ENCODE measurements at regions not wholly inside any gene's neighbourhood (a gene's known extent, or its start where the extent isn't known, plus 50 kb on each side); places are given as distances from the start of the nearest gene placed in this dataset.

DNA sequence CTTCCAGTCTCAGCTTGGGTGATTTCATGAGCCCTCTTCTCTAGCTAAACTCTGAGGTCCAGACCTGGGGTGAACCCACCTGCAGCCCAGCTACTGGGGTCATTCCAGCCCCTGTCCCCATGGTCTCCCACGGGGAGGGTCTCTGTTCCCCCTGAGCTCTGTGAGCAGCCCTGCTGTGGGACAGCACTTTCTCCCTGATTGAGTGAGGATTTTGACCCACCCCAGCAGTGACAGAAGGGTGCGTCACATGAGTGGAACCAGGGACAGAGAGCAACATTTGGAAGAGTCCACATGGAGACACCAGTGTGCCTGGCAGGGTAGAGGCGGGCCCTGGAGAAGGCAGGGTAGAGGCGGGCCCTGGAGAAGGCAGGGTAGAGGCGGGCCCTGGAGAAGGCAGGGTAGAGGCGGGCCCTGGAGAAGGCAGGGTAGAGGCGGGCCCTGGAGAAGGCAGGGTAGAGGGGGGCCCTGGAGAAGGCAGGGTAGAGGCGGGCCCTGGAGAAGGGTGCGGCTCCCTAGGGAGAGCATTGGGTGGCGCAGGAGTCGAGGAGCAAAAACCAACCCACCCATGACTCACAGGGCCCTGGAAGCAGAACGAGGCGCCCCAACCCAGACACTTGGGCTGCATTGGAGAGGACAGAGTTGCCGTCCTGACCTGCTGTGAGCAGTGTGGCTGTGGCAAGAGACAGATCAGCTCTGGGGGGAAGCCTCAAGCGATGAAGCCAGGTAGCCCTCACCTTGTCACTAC, 227.7 kb upstream of the B3GAT1 start:
- ATAC-seq (no peak), DNase-seq (ENCODE audit: low spot score) (no peak)

DNA sequence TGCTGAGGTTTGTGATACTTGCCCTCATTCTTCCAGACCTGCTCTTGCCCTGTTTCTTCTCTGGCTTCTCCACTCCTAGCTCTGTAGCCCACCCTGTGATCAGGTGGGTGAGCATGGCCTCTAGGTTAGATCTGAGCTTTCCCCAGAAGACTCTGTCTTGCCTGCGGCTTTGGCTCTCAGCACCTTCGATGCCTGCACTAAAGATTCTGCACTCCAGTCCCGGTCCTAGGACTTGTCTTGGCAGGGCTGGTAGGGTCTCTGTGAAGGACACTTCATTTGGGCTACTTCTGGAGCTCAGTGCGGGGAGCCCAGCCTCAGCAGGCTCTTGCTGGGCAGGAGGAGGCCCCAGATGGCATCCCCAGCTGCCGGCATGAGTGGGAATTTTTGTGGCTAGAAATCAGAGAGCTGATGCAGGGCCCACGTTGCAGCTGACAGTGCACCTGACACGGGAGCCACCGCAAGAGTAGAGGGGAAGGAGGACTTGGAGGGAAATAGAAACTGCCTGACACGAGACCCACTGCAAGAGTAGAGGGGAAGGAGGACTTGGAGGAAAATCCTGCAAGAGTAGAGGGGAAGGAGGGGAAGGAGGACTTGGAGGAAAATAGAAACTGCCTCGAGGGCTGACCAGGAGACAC, 226.9 kb upstream of the B3GAT1 start:
- DNase-seq (ENCODE audit: low spot score) (no peak), ATAC-seq (peak; percentile 24)

- DNase-seq (ENCODE audit: low spot score) (peak; percentile 16), ATAC-seq (no peak)
These were observed 225.3 kb upstream of the B3GAT1 start for GRCh38 chr11:134637091-134638015.

DNA sequence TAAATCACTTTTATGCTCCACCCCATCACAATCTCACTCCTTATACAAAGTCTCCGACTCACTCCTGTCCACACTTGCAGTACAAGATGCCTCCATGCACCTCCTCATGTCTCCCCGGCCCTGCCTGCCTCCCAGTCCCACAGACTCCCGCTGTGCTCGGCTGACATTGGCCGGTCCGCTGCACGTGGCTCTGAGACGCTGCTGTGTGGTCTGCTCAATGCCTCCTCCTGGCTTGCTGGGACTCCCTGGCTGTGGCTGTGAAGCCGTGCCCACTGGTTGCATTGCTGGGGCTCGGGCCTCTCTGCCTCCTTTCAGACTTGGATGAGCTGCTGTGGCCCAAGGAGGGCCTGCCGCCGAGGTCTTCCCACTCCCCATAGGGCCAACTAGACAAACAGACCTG, 224.0 kb upstream of the B3GAT1 start:
- DNase-seq (ENCODE audit: low spot score) (peak; percentile 34), ATAC-seq (no peak)

DNA sequence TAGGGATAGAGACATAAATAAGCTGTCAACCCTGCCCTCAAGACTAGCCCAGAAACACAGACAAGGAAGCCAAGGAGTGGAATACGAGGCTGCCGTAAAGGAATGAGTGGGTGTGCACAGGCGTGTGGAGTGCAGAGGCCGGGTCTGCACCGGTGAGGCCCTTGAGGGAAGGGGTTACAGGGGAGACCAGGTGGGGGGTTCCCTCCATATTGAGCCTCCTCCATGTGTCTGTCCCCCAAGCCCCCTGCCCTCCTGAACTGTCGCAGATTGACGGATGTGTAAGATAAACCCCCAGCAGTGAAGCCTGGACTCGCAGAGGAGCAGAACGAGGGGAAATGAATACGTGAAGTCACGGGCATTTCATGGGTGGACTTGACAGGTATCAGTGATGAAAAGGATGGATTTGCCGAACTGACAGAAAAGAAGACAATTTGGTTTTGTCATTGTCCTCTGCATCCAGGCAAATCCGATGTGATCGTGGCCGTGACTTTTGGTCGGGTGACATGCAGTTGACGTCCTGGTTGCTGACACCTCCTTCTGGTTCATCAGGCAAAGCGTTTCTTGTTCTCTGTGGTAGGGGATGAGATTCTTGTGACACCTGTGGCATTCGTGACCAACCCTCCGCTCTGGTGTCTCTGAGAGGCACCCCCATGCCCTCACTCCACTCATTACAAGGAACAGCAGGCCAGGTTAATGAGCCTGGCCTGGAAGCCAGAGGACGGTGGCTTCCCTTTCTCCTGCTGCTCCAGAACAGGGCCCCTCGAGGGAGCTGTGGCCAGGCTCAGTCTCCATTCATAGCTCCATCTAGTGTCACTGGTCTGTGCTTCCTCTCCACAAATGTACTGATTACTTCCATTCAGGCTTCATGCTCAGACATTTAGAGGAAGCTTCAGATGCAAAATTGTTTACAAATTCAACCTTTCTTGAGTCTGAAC, 223.1 kb upstream of the B3GAT1 start:
- ATAC-seq (peak; percentile 11), DNase-seq (ENCODE audit: low spot score) (peak; percentile 23)

- ATAC-seq (no peak), DNase-seq (ENCODE audit: low spot score) (peak; percentile 1)
These were observed 221.2 kb upstream of the B3GAT1 start for GRCh38 chr11:134633276-134633675.

DNA sequence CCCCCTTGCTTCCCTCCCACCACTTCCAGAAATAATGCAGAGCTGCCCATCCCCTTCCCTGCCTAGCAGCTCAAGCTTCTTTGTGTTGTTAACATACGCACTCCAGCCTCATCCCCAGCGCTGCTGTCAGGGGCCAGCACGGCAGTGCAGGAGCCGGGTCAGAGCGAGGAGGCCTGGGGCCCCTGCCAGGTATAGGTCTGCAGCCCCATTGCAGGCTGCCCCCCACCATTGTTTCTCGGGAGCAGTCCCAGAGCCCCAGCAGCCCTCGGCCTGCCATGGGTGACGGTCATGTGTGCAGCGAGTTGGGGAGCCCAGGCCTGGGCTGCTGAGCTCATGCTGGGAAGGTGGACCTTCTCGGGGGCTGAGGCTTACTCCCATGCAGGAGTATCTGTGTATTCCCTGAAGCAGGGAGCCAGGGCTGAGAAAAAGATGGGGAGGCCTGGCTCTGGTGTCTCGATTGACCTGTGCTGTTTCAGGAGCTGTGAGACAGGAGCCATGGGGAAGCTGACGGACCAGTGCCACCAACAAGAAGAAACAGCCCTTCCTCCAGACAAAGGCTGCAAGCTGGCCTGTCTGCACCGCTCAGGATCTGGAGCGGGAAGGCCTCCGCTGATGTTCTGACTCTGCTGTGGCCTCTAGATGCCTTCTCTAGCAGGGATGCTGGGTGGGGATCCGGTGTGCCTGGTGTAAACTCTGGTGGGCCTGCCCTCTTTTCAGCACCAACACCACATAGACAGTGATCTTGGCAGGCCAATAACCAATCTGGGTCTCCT, 220.5 kb upstream of the B3GAT1 start:
- peak; percentile 27 for DNase-seq (ENCODE audit: low spot score)
- no peak for ATAC-seq

DNA sequence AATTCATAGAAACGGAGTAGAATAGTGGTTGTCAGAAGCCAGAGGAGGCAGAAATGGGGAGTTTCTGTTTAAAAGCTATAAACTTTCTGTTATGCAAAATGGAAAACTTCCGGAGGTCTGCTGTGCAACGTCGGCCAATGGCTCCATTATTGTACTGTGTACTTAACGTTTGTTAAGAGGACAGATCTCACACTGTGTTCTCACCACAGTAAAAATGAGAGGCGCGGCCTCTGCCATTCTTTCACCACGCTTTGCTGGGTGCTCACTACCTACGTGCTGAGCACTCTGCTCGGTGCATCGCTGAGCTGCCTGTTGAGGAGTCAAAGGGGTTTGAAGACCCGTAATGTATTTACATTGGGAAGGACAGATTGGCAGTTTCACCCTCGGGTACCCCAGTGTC, 218.8 kb upstream of the B3GAT1 start:
- no peak for ATAC-seq
- DNase-seq (ENCODE audit: low spot score), result peak; percentile 31

DNA sequence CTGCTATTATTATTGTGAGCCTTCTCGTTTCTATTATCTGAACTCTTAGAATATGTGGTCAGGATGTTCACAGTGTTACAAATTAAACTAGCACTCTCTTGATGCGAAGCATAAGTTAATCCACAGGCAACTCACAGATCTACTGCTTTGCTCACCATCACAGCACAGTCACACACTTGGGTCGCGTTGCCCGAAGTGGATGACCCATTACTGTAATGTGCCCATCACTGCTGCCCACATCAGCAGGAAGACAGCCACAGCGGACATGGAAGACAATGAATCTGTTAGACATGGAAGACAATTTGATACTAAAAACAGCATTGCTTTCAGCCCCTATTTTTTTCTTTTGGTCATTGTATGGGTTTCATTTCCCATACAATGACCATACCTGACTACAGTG, 216.4 kb upstream of the B3GAT1 start:
- DNase-seq (ENCODE audit: low spot score), result no peak
- ATAC-seq, result no peak

DNA sequence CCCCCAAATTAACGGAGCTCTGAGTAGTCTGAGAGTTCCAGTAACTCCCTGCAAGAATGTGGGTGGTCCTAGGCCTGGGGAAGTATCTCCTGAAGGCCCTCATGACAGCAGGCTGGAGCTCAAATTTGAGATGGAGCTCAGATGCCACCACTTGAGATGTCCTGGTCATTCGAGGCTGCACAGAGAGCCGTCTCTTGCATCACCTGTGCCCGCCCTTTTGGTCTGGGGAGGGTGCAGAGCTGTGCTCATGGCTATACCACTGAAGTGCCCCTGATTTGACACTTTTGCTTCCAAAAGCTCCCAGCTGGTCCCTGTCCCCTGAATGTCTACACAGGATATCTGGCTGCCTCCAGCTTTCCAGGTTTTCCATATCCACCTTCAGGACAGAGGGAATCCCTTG, 214.0 kb upstream of the B3GAT1 start:
- ATAC-seq (no peak), DNase-seq (ENCODE audit: low spot score) (no peak)

DNA sequence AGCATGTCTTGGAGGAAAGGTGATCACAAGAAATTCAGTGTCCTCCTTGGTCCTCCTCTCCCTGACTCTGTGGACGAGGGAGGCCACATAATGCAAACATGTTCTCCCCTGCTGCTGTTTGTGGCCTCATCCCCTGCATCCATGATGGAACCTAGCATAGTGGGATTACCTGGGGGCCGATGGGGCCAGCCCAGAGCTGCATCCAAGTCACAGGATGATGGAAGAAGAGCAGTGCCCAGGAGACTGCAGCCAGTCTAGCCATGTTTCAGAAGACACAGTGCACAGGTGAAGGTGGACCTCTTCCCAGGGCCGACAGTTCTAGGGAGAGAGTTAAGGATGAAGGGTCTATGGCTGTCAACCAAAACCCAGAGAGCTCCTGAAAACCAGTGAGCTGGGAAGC, 213.6 kb upstream of the B3GAT1 start:
- DNase-seq (ENCODE audit: low spot score) (no peak), ATAC-seq (no peak)

GRCh38 chr11:134625151-134625550, 213.1 kb upstream of the B3GAT1 start:
- DNase-seq (ENCODE audit: low spot score) (no peak), ATAC-seq (no peak)

DNA sequence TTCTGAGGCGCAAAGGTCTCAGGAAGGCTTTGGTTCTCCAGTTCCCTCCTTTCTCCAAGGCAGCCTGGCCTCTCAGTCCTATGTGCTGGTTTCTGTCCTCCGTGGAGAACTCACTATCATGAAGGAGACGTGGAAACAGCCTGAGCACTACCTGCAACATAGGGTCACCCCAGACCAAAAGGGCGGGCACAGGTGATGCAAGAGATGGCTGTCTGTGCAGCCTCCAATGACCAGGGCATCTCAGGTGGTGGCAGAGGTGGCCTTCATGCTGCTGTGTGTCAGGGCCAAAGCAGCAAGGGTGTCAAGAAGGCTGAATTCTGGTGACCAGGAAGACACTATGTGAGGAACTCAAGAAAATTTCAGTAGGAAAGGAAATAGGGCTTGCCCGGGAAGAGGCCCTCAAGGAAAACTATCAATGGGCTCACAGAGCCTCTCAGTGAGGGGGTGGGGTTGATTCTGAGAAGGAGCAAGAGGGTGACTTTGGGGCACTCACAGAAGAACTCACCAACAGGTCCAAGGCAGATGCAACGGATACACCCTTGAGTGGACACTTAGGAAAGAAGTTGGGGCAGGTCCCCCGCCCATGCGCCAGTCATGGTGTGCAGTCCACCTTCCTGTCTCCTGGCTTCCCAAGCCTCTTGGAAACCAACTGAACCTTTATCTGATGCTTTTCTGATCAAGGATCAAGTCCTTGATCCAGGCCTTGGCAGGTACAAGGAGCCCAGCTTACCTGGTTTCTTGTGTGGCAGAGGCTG, 212.3 kb upstream of the B3GAT1 start:
- ATAC-seq, result no peak

DNA sequence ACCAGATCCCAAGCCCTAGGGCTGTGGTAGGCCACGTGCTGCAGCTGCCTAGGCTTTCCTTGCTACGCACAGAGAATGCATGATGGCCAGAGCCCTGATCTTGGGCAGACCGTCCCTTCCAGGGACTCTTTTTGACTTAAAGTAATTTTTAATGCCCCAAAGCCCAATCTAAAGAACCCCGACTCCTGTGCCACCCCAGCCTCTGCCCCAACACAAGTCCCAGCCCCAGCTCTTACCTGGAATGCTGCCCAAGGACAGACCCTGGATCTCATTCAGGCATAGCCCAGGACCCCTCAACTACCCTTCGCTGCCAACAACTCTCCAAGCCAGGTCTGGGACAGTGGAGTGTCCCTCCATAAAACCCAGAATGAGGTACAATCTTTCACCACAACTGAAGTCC, 211.7 kb upstream of the B3GAT1 start:
- ATAC-seq, result no peak
- DNase-seq (ENCODE audit: low spot score), result no peak

More for the DNA sequence above, 212.3 kb upstream of the B3GAT1 start:
- no peak for DNase-seq (ENCODE audit: low spot score)

DNA sequence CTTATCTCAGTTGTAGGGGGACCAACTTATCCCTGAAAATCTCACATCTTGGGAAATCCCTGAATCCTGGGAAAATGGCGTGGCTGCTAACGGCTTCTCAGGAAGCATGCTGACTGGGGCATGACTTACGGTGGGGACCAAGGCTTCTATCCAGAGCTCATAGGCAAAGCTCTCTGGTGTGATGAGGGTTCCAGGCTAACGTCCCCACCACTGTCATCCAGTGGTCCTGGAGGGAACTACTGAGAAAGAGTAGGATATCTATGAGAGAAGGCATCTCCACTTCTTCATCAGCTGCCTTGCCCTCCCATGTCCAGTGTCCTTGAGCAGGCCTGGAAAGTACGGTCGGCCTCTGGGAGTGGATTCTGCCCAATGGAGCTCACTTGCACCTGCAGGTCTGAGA, 210.4 kb upstream of the B3GAT1 start:
- DNase-seq (ENCODE audit: low spot score) (no peak), ATAC-seq (no peak)

- DNase-seq (ENCODE audit: low spot score) (no peak), ATAC-seq (no peak)
These were observed 205.3 kb upstream of the B3GAT1 start for GRCh38 chr11:134617360-134617759.

- no peak for ATAC-seq
- DNase-seq (ENCODE audit: low spot score), result no peak
These were observed 204.0 kb upstream of the B3GAT1 start for GRCh38 chr11:134616038-134616437.

GRCh38 chr11:134615041-134615615, 203.1 kb upstream of the B3GAT1 start:
- DNase-seq (ENCODE audit: low spot score) (no peak), ATAC-seq (no peak)

GRCh38 chr11:134614141-134614540, 202.1 kb upstream of the B3GAT1 start:
- DNase-seq (ENCODE audit: low spot score) (no peak), ATAC-seq (no peak)

Data from left lobe of liver (tissue), 2 donors.